Breast epithelium (tissue), 3 donors: ENCODE measurements at regions not wholly inside any gene's neighbourhood (a gene's known extent, or its start where the extent isn't known, plus 50 kb on each side); places are given as distances from the start of the nearest gene placed in this dataset.

Source experiments
- POLR2A ChIP-seq: fragments of 450-650 bp; IDR thresholded peaks from one replicate; pipeline ENCODE4 v1.6.1; 2016; ENCODE audit warnings: antibody characterized with exemption, mild to moderate bottlenecking, moderate library complexity
- TF ChIP-seq, protein P1 (sequence below), 3 donors: fragments of 450-650 bp; IDR thresholded peaks; one replicate each; pipeline ENCODE4 v1.5.1; 2016 to 2017; ENCODE audit warnings: antibody characterized with exemption in 3 of 3, mild to moderate bottlenecking in 3 of 3, moderate library complexity in 3 of 3

DNA sequence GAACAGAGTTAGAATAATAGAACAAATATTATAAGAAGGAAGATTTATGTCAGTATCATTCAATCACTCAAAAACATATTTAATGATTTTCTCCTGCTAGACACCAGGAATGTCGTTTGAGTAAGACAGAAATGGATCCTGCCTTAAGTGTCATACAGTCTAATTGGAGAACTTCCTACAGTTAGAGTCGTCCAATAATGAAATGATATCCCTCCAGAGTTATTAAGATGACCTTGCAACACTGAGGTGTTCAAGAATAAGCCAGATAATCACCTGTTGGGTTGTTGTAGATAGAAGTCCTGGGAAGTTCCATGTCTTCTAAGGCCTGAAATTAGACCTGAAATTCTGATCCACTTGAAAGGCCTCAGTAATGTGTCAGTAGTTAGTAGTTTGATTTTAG, 132.3 kb downstream of the SLC38A4 start:
- no peak for TF ChIP-seq POLR2A
- TF ChIP-seq, protein P1, sequence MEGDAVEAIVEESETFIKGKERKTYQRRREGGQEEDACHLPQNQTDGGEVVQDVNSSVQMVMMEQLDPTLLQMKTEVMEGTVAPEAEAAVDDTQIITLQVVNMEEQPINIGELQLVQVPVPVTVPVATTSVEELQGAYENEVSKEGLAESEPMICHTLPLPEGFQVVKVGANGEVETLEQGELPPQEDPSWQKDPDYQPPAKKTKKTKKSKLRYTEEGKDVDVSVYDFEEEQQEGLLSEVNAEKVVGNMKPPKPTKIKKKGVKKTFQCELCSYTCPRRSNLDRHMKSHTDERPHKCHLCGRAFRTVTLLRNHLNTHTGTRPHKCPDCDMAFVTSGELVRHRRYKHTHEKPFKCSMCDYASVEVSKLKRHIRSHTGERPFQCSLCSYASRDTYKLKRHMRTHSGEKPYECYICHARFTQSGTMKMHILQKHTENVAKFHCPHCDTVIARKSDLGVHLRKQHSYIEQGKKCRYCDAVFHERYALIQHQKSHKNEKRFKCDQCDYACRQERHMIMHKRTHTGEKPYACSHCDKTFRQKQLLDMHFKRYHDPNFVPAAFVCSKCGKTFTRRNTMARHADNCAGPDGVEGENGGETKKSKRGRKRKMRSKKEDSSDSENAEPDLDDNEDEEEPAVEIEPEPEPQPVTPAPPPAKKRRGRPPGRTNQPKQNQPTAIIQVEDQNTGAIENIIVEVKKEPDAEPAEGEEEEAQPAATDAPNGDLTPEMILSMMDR (IDR thresholded peaks at IDR 0.05): no peak
